C4-2B (cell line): ENCODE measurements at regions not wholly inside any gene's neighbourhood (a gene's known extent, or its start where the extent isn't known, plus 50 kb on each side); places are given as distances from the start of the nearest gene placed in this dataset.

Experiments
- CTCF ChIP-seq: fragments of 450-650 bp; conservative IDR thresholded peaks from 2 replicates; pipeline ENCODE4 v1.5.1; 2017; ENCODE audit warnings: mild to moderate bottlenecking
- ZFX ChIP-seq: fragments of 450-650 bp; IDR thresholded peaks from 2 replicates; pipeline ENCODE4 v1.6.1; 2017

GRCh38 chr3:36058404-36059030 is 321.8 kb upstream of the STAC start:
- no peak for TF ChIP-seq CTCF
- TF ChIP-seq ZFX, result no peak
